COLO829 (cell line): ENCODE measurements at regions not wholly inside any gene's neighbourhood (a gene's known extent, or its start where the extent isn't known, plus 50 kb on each side); places are given as distances from the start of the nearest gene placed in this dataset.
A peak's percentile ranks its signal among the peaks of the same experiment; 100 is the strongest.

Experiments used
- DNase-seq: peaks from one replicate; pipeline ENCODE4 v3.0.0; 2012; ENCODE audit warnings: low spot score

- DNase-seq: no peak
These were observed 153.8 kb downstream of the CEBPB start for GRCh38 chr20:50344232-50345071.

GRCh38 chr20:50345712-50346373 lies 155.2 kb downstream of the CEBPB start:
- DNase-seq: no peak

DNA sequence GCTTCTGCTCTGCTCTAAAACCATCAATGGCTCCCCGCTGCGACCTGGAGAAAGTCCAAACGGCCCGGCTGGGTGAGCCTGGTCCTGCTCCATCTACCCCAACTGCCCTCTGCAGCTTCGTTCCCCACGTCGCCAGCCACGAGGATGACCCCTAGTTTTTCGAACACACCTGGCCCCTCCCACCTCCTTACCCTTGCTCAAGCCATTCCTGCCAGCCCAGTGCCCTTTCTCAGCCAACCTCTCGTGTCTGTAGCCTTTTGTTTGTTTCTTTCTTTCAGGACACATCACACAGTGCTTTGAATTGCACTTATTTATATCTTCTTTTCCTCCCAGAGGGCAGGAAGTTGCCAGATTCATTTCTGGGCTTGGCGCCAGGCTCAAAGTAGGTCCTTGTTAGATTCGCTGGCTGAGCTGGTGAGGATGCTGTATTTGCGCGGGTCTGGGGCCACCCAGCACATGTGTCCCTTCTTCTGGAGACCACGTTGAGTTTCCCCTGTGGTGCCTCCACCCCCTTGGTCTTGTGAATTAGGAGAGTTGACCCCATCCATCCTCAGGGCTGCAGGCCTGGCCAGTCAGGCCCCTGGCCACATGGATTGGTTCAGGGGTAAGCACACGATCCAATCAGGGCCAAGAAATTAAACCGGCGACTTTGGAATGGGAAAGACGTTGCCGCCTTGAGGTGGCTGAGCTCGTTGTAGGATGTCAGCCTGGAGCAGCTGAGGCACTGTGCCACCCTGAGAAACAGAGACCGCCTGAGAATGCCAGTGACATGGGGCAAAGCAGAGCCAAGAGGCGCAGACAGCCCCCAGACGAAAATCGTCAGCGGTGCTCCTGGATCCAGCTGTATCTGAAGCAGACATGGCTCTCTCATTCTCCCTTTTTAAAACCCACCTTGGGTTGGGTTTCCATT lies 156.0 kb downstream of the CEBPB start:
- peak; percentile 87 for DNase-seq

DNA sequence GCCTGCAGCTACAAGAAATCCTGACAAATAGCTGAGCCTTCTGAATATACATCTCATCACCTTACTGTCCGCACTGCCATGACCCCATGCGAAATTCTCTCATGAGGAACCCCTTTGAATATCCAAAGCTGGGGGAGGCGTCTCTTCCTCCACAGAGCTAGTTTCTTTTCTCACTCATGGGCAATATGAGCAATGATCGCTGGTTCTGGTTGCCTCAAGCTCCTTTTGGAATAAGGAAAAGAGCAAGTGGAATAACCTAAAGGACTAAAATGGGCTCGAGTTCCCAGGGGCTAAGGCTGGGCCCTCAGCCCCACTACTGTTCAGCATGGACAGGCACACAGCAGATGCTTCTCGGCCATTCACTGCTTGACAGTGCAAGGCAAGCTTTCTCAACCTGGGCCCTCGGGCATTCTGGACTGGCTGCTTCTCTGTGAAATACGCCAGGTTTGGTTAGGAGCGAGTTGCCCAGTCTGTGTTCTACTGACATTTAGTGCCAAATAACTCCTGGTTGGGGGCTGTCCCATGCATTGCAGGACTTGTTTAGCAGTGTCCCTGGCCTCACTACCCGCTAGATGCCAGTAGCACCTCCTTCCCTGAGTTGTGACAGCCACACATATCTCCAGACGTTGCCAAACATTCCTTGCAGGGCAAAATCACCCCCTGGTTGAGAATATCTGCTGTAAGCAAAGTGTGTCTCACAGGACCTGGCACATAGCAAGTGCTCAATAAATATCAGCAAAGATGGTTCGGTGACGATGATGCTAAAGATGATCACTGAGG lies 156.8 kb downstream of the CEBPB start:
- DNase-seq: no peak

DNA sequence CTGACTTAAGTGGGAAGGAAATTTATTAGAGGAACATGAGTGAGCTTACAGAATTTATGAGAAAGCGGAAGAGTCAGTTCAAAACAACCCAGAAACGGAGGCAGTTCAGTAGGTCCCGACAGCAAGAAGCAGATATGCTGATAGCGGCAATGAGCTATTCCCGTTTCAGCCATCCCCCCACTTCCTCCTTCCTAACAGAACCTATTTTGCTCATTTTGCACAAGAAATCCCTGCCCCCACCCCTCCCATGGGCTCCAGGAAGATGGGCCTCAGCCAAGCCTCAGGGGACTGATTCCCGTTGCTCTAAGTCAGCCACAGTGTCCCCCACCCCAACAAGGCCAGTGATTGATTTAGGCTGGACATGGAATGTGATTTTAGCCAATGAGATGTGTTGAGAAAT lies 157.5 kb downstream of the CEBPB start:
- no peak for DNase-seq

DNA sequence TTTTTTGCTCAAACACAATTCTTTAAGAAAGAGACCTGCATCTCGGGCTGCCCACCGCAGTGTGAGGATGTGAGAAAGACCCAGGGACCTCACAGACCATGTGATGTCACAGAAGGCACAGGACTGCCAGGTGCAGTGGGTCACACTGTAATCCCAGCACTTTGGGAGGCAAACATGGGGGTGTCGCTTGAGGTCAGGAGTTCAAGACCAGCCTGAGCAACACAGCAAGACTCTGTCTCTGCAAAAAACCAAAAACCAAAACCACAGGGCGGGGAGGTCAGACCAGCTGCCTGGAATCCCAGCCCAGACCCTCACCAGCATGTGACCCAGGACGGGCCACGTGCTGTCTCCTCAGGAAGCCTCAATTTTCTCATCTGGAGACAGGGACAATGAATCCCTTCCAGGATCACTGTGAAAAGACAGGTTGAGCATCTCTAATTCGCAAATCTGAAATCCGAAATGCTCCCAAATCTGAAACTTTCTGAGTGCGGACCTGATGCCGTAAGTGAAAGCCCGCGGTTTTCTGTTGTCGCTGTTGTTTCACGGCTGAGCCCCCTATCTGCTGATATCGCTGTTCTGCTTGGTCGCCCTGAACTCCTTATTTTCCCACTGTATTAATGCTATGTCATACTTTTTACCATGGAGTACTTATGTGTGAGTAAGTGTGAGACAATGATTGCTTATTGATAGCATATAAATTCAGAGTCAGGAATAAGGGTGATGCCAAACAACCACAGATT lies 159.5 kb upstream of the PTPN1 start:
- DNase-seq: no peak

DNA sequence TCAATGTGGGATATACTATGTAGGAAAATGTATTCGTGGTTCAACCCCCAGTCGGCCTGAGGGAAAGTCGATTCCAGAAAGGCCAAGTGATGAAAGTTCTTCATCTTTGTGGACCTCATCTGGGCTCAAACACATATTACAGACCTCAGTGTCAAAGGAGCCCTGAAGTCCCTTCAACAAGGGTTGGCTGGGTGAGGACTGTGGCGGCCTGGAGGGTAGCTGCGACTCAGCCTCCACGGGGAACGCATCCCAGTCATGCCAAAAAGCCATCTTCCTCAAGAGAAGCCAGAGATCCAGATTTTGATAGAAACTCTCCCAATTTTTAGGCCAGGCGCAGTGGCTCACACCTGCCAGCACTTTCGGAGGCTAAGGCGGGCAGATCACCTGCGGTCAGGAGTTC lies 158.6 kb upstream of the PTPN1 start:
- no peak for DNase-seq

GRCh38 chr20:50353289-50353961 lies 156.8 kb upstream of the PTPN1 start:
- no peak for DNase-seq

GRCh38 chr20:50354721-50355589 lies 155.2 kb upstream of the PTPN1 start:
- DNase-seq: no peak

GRCh38 chr20:50355590-50356524 lies 154.3 kb upstream of the PTPN1 start:
- no peak for DNase-seq

GRCh38 chr20:50356525-50356885 lies 153.7 kb upstream of the PTPN1 start:
- no peak for DNase-seq

DNA sequence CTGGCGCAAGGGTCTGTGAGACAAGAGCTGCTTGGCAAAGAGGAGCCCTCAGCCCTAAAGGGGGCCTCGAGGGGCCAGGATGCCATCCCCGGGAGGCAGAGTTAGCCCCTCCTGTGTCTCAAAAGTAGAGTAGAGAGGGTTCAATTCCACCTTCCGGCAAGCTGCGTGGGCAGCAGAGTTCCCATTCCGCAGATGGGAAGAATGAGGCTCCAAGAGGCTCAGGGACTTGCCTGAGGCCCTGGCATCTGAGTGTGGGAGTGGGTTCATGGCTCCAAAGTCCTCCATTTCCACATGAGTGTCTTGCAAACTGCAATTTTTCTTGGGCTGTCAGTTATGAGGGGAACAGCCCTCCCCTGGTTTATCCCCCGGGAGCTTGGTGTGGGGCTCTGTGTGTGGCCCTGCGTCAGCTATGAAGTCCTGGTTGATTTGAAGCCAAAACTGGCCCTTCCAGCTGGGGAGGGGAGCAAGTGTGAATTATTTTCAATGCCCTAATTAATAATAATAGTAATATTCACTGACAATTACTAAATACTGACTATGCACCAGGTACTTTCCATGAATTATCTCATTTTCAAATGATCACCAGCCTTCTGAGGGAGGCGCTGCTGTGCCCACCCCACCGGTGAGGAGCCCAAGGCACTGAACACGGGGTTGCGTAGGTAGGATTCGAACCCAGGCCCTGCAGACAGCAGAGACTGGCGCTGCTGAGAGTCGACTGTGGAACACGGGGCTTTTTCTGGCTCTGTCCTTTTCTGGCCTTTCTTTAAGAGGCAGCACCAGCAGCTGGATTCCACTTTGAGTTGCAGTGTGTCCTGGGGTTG lies 153.0 kb upstream of the PTPN1 start:
- no peak for DNase-seq

- DNase-seq: no peak
These were observed 152.4 kb upstream of the PTPN1 start for GRCh38 chr20:50357783-50358161.

DNA sequence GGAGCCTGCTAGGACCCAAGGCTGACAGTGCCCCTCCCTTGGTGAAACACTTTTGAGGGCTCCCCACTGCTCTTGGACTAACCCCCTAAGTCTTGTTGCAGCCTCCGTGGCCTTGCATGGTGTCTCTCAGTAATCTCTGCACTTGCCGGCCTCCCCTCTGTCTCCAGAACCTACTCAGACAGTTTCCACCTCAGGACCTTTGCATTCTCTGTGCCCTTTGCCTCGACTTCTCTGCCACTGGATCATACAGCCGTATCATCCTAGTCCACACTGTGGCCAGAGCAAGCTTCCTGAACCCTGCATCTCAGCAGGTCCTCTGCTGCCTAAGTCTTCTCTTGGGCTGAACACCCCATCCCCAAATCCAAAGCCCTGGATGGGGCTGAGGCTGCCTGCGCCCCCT lies 152.0 kb upstream of the PTPN1 start:
- no peak for DNase-seq

- no peak for DNase-seq
These were observed 151.2 kb upstream of the PTPN1 start for GRCh38 chr20:50358971-50359370.

DNA sequence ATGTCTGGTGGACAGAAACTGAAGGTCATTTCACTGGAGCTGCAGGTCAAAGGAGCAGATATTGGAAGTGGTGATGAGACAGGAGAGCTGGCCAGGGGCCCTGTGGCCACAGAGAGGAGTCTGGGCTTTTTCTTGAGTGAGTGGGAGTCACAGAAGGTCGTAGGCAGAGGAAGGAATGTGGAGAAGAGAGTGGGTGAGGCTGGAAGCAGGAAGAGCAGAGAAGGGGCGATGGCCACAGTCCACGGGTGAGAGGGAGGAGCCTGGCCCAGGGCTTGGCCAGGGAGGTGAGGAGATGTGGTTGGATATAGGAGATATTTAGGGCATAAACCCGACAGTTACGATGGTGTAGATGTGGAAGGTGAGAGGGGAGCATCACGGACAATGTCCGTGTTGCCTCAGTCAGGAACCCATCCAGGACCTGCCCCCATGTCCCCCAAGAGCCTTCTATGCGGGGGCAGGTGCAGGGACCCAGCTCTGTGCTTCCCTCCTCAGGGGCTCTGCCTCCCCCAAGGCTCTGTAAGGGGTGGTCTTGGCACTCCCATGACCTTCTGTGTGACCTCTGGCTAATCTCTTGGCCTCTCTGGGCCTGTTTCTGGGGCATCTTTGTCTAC lies 150.5 kb upstream of the PTPN1 start:
- no peak for DNase-seq

- no peak for DNase-seq
These were observed 149.9 kb upstream of the PTPN1 start for GRCh38 chr20:50360218-50360672.
